BJ (cell line): ENCODE measurements at regions not wholly inside any gene's neighbourhood (a gene's known extent, or its start where the extent isn't known, plus 50 kb on each side); places are given as distances from the start of the nearest gene placed in this dataset.
"Not testable (repeated sequence)": the region's sequence is repeated elsewhere in the genome, so short reads cannot be mapped to it uniquely, and the experiment has no call there.

Source experiments
- CTCF ChIA-PET: fragments of 350-600 bp; formaldehyde crosslinking; extraction: SDS; loops from one replicate; lab custom pipeline; 2021; ENCODE audit warnings: antibody characterized with exemption, inconsistent platforms; lab: Yijun Ruan, JAX
- POLR2A ChIA-PET: fragments of 300-600 bp; sonication (Branson Sonifier 250); formaldehyde crosslinking; extraction: SDS; loops from one replicate; lab custom pipeline; 2021; ENCODE audit warnings: antibody characterized with exemption; lab: Charles Lee
- DNase-seq: peaks from one replicate; pipeline ENCODE4 v3.0.0-alpha.2; 2011; ENCODE audit warnings: low read depth
- H3K27me3 ChIP-seq: 2 replicates; pipeline ENCODE4 v1.6.0; 2011; ENCODE audit warnings: low read length; ENCODE audit not compliant: control insufficient read depth, insufficient read depth
- H3K36me3 ChIP-seq: 2 replicates; pipeline ENCODE4 v1.5.1; 2011; ENCODE audit warnings: low read length; ENCODE audit not compliant: control insufficient read depth, insufficient read depth
- H3K4me3 ChIP-seq: 2 replicates; pipeline ENCODE4 v1.5.1; 2011; ENCODE audit warnings: low read depth, mild to moderate bottlenecking, control low read depth, low read length
- TF ChIP-seq, protein P1 (sequence below): IDR thresholded peaks from 2 replicates; pipeline ENCODE4 v1.5.1; 2011; ENCODE audit warnings: low read depth, mild to moderate bottlenecking, control low read depth, inconsistent platforms, low read length, moderate library complexity; ENCODE audit not compliant: insufficient read depth

DNA sequence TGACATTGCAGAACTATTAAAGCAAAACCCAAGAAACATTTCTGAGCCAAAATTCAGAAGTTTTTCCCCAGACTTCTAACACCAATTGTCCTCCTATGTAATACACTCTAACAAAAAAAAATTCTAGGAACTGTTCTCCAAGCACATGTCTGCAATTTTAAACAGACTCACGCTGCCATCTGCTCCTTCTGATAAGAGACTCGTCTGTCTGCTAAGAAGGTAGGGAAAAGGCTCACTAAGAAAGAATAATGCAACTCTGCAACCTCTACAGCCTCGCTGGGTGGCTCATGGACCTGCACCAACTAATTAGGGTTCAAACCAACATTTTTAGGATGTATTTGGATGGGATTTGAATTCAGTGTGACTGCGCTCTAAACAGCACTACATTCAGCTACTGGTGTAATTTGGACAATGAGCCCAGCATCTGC, 366.5 kb downstream of the DSC3 start:
- CTCF ChIA-PET: no interaction called here
- no peaks in the 10 kb centered on the region for H3K36me3 ChIP-seq
- no peaks in the 10 kb centered on the region for H3K27me3 ChIP-seq
- TF ChIP-seq, protein P1, sequence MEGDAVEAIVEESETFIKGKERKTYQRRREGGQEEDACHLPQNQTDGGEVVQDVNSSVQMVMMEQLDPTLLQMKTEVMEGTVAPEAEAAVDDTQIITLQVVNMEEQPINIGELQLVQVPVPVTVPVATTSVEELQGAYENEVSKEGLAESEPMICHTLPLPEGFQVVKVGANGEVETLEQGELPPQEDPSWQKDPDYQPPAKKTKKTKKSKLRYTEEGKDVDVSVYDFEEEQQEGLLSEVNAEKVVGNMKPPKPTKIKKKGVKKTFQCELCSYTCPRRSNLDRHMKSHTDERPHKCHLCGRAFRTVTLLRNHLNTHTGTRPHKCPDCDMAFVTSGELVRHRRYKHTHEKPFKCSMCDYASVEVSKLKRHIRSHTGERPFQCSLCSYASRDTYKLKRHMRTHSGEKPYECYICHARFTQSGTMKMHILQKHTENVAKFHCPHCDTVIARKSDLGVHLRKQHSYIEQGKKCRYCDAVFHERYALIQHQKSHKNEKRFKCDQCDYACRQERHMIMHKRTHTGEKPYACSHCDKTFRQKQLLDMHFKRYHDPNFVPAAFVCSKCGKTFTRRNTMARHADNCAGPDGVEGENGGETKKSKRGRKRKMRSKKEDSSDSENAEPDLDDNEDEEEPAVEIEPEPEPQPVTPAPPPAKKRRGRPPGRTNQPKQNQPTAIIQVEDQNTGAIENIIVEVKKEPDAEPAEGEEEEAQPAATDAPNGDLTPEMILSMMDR: no peak
- DNase-seq: no peak
- POLR2A ChIA-PET: no interaction called here
- no peak overlapping the region for H3K4me3 ChIP-seq

DNA sequence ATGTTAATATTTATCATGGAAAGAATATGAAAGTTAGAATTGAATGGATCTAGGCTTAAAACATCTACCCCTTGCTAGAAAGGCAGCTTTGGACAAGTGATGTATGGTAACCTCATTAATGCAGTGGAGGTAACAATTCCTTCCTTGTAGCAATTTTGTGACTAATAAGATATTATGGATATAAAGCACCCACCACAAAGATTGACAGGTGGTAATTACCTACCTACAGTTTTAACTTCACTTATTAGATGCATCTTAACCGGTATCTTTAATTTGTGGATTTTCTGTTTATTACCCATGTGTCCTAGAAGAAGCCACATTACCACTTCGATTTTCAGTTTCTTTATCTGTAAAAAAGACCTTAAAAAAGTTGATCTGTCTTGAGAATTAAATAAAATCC, 367.0 kb downstream of the DSC3 start:
- H3K27me3 ChIP-seq: no peaks in the 10 kb centered on the region
- ChIA-PET POLR2A (no interaction called here), CTCF (no interaction called here)
- TF ChIP-seq, protein P1: no peak
- no peaks in the 10 kb centered on the region for H3K36me3 ChIP-seq
- H3K4me3 ChIP-seq: no peak overlapping the region
- no peak for DNase-seq

DNA sequence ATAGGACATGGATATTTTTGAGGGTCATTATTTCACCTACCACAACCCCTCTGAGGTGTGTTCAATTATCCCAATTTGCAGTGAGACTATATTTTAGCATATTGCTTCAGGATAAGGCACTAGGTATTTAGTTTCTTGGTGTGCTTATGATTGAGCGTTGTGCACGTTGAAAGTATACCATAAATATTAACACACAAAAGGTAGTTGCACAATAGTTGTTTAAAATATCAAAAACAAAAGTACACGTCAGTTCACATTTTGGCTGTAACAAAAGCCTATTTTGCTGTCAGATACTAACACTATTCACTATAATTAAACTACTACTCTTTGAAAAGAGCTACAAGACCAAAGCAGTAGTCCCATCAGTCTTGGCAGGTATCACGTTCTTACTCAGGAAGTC, 367.5 kb downstream of the DSC3 start:
- POLR2A ChIA-PET: no interaction called here
- CTCF ChIA-PET: no interaction called here
- Histone ChIP-seq H3K27me3 (no peaks in the 10 kb centered on the region), H3K36me3 (no peaks in the 10 kb centered on the region), H3K4me3 (no peak overlapping the region)
- TF ChIP-seq, protein P1: no peak
- no peak for DNase-seq

DNA sequence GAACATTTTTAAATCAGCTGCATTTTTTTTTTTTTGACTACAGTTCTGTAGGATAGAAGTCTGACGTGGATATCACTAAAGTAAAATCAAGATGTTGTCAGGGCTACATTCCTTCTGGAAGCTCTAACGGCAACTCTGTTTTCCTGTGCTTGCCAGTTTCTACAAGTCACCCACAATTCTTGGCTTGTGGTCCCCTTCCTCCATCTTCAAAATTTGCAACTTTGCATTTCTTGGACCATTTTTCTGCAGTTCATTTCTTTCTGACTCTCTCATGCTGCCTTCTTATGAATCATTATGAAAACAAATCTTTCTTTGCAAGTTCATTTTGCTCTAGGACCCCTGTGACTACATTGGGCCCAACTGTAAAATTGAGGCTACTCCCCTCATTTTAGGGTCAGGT, 367.9 kb downstream of the DSC3 start:
- ChIA-PET POLR2A (no interaction called here), CTCF (no interaction called here)
- no peaks in the 10 kb centered on the region for H3K27me3 ChIP-seq
- H3K4me3 ChIP-seq: no peak overlapping the region
- no peak for DNase-seq
- H3K36me3 ChIP-seq: no peaks in the 10 kb centered on the region
- TF ChIP-seq, protein P1: no peak

DNA sequence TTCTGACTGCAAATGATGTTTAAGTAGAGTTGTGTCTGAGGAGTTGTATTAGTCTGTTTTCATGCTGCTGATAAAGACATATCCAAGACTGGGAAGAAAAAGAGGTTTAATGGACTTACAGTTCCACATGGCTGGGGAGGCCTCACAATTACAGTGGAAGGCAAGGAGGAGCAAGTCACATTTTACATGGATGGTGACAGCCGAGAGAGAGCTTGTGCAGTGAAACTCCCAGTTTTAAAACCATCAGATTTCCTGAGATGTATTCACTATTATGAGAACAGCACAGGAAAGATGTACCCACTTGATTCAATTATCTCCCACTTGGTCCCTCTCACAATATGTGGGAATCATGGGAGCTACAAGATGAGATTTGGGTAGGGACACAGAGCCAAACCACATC, 370.1 kb downstream of the DSC3 start:
- CTCF ChIA-PET, H3K36me3 ChIP-seq, POLR2A ChIA-PET, H3K27me3 ChIP-seq, DNase-seq, H3K4me3 ChIP-seq: not testable (repeated sequence)

DNA sequence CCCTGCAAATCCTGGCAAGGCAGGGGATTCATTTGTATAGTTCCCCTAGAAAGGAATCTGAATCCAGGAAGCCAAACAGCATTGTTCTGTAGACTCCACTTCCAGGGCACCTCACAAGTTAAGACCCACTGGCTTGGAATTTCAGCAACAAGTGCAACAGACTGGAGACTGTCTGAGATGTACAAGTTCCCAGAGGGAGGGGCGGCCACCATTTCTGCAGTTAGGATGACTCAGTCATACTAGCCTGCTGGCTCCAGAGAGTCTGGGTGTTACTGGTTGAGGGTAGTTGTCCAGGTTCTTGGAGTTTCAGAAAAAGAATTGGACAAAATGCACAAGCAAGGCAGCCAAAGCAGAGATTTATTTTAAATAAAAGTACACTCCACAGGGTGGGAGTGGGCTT, 384.2 kb downstream of the DSC3 start:
- TF ChIP-seq, protein P1: no peak
- DNase-seq: no peak
- Histone ChIP-seq H3K27me3 (no peaks in the 10 kb centered on the region), H3K4me3 (no peak overlapping the region), H3K36me3 (no peaks in the 10 kb centered on the region)
- ChIA-PET POLR2A (no interaction called here), CTCF (no interaction called here)
